AG10803 (cell line): ENCODE measurements at regions not wholly inside any gene's neighbourhood (a gene's known extent, or its start where the extent isn't known, plus 50 kb on each side); places are given as distances from the start of the nearest gene placed in this dataset.

Source experiments
- DNase-seq: peaks from one replicate; pipeline ENCODE4 v3.0.0; 2010; ENCODE audit warnings: low read depth
- H3K4me3 ChIP-seq: 2 replicates; pipeline ENCODE4 v1.5.1; 2011; ENCODE audit warnings: mild to moderate bottlenecking, low read length, control low read depth
- CTCF ChIP-seq: conservative IDR thresholded peaks from 2 replicates; pipeline ENCODE4 v1.5.1; 2011; ENCODE audit warnings: mild to moderate bottlenecking, low read length, control low read depth, inconsistent platforms

GRCh38 chr12:41794336-41794735, 350.3 kb downstream of the GXYLT1 start:
- no peak for DNase-seq
- H3K4me3 ChIP-seq = no peak overlapping the region
- no peak for TF ChIP-seq CTCF

- TF ChIP-seq CTCF = no peak
- DNase-seq = no peak
- no peak overlapping the region for H3K4me3 ChIP-seq
Observed at GRCh38 chr12:41784957-41785356, 359.7 kb downstream of the GXYLT1 start.

- TF ChIP-seq CTCF = no peak
- H3K4me3 ChIP-seq = no peak overlapping the region
- no peak for DNase-seq
Observed at GRCh38 chr12:41778934-41779333, 365.7 kb downstream of the GXYLT1 start.

- no peak overlapping the region for H3K4me3 ChIP-seq
- no peak for DNase-seq
- no peak for TF ChIP-seq CTCF
Observed at GRCh38 chr12:41777064-41777790, 367.4 kb downstream of the GXYLT1 start.

- no peak for TF ChIP-seq CTCF
- H3K4me3 ChIP-seq = no peak overlapping the region
- DNase-seq = no peak
Observed at GRCh38 chr12:41772478-41772877, 372.2 kb downstream of the GXYLT1 start.

- no peak for DNase-seq
- no peak overlapping the region for H3K4me3 ChIP-seq
- no peak for TF ChIP-seq CTCF
Observed at GRCh38 chr12:41769810-41770209, 374.9 kb downstream of the GXYLT1 start.

GRCh38 chr12:41768456-41768855, 376.2 kb downstream of the GXYLT1 start:
- TF ChIP-seq CTCF = no peak
- DNase-seq = no peak
- no peak overlapping the region for H3K4me3 ChIP-seq
